K562 (cell line): ENCODE measurements at regions not wholly inside any gene's neighbourhood (a gene's known extent, or its start where the extent isn't known, plus 50 kb on each side); places are given as distances from the start of the nearest gene placed in this dataset.

ENCODE experiments used
- ATAC-seq: fragments of 200-7000 bp; cut with Tn5 transposase; 3 replicates; pipeline ENCODE4 v1.9.1; 2020; ENCODE audit warnings: moderate library complexity
- BruUV-seq: library from RNA; stranded (reverse); fragments of 400-500 nt; replicated peaks from 2 replicates; lab custom pipeline; 2021; lab: Mats Ljungman, UMichigan
- CTCF ChIA-PET: fragments of 300-600 bp; formaldehyde crosslinking; extraction: SDS; loops from one replicate; lab custom pipeline; 2021; ENCODE audit warnings: low intra/inter-chr PET ratio; lab: Yijun Ruan, JAX
- POLR2A ChIA-PET: fragments of 300-600, 350-650 bp; sonication (Branson Sonifier 250); formaldehyde crosslinking; extraction: SDS; loops from one replicate; lab custom pipeline; 2021; ENCODE audit warnings: antibody characterized with exemption, inconsistent platforms; lab: Yijun Ruan, JAX
- DNase-seq, 4 experiments: peaks; one replicate each; pipeline versions ENCODE4 v3.0.0 to v3.0.0-alpha.2; 2011 to 2018; ENCODE audit warnings: low spot score in 3 of 4, mixed read lengths in 3 of 4; ENCODE audit errors: extremely low read depth in 1 of 4
- FAIRE-seq: peaks from 2 replicates; lab custom pipeline; 2011; peaks lifted over from hg19 to GRCh38; lab: Jason Lieb, UNC
- H2AFZ ChIP-seq: 2 replicates; pipeline ENCODE4 v1.6.0; 2011; ENCODE audit warnings: low read depth, low read length, control low read depth, inconsistent platforms
- H3K27ac ChIP-seq: fragments of 200-600 bp; 3 replicates; pipeline ENCODE4 v1.8.0; 2011; ENCODE audit warnings: low read depth, mild to moderate bottlenecking, control low read depth, inconsistent platforms, low read length, moderate library complexity, mixed read lengths; ENCODE audit errors: extremely low read depth
- H3K27me3 ChIP-seq, 2 experiments: fragments of 300-600 bp in 1 of 2; 2 replicates in 1 of 2; 3 replicates in 1 of 2; pipeline versions ENCODE4 v1.6.0 to v1.8.0; 2011; ENCODE audit warnings: inconsistent platforms in 2 of 2, low read length in 2 of 2, mild to moderate bottlenecking in 1 of 2, mixed read lengths in 1 of 2, moderate library complexity in 1 of 2; ENCODE audit not compliant: control insufficient read depth in 2 of 2, insufficient read depth in 2 of 2
- H3K36me3 ChIP-seq: fragments of 300-600 bp; 3 replicates; pipeline ENCODE4 v1.8.0; 2011; ENCODE audit warnings: mild to moderate bottlenecking, low read length, inconsistent platforms; ENCODE audit not compliant: control insufficient read depth, insufficient read depth
- H3K4me1 ChIP-seq, 2 experiments: fragments of 200-600 bp in 1 of 2; replicated peaks in 1 of 2; 2 replicates in 1 of 2; 3 replicates in 1 of 2; pipeline versions ENCODE4 v1.5.1 to v1.8.0; 2011; ENCODE audit warnings: inconsistent platforms in 2 of 2, low read length in 2 of 2, mild to moderate bottlenecking in 1 of 2, mixed read lengths in 1 of 2, moderate library complexity in 1 of 2; ENCODE audit not compliant: control insufficient read depth in 2 of 2, insufficient read depth in 2 of 2
- H3K4me2 ChIP-seq: 2 replicates; pipeline ENCODE4 v1.6.1; 2011; ENCODE audit warnings: low read length, control low read depth, inconsistent platforms, mixed read lengths; ENCODE audit not compliant: insufficient read depth
- H3K4me3 ChIP-seq: fragments of 200-600 bp; sonication (generic), shearing (Covaris generic); 2 replicates; pipeline ENCODE4 v1.5.1; 2016; ENCODE audit warnings: control low read depth, inconsistent platforms
- H3K79me2 ChIP-seq: fragments of 200-600 bp; 3 replicates; pipeline ENCODE4 v1.8.0; 2011; ENCODE audit warnings: low read length, inconsistent platforms; ENCODE audit not compliant: control insufficient read depth, insufficient read depth
- H3K9ac ChIP-seq, 2 experiments: 2 replicates each; pipeline versions ENCODE4 v1.6.0 to v1.6.1; 2011; ENCODE audit warnings: low read depth in 2 of 2, low read length in 2 of 2, control low read depth in 1 of 2, inconsistent platforms in 1 of 2, mild to moderate bottlenecking in 1 of 2, mixed read lengths in 1 of 2; ENCODE audit not compliant: insufficient read depth in 1 of 2
- H3K9me1 ChIP-seq: one replicate; pipeline ENCODE4 v1.6.0; 2011; ENCODE audit warnings: inconsistent platforms, mild to moderate bottlenecking, low read length, moderate library complexity; ENCODE audit not compliant: control insufficient read depth, insufficient read depth
- H3K9me3 ChIP-seq: replicated peaks from 2 replicates; pipeline ENCODE4 v1.5.1; 2011; ENCODE audit warnings: low read depth, low read length, inconsistent platforms; ENCODE audit not compliant: control insufficient read depth, insufficient read depth
- H4K20me1 ChIP-seq: replicated peaks from 2 replicates; pipeline ENCODE4 v1.6.1; 2011; ENCODE audit warnings: low read length, inconsistent platforms, mixed read lengths; ENCODE audit not compliant: control insufficient read depth, insufficient read depth
- ASH1L ChIP-seq: fragments of 450-650 bp; IDR thresholded peaks from 2 replicates; pipeline ENCODE4 v1.6.1; 2018; ENCODE audit warnings: borderline replicate concordance, mild to moderate bottlenecking, low read depth; ENCODE audit not compliant: partially characterized antibody
- ATF2 ChIP-seq: sonication (generic); formaldehyde crosslinking; IDR thresholded peaks from 2 replicates; pipeline ENCODE4 v1.8.1; 2022; ENCODE audit warnings: missing genetic modification reagents
- FOXA1 ChIP-seq: fragments of 450-650 bp; IDR thresholded peaks from 2 replicates; pipeline ENCODE4 v1.6.1; 2016; ENCODE audit warnings: mild to moderate bottlenecking, borderline replicate concordance
- LEF1 ChIP-seq: fragments of 450-650 bp; IDR thresholded peaks from 2 replicates; pipeline ENCODE4 v1.6.1; 2016; ENCODE audit warnings: mild to moderate bottlenecking
- MTA1 ChIP-seq: fragments of 450-650 bp; IDR thresholded peaks from 2 replicates; pipeline ENCODE4 v1.6.1; 2017; ENCODE audit warnings: borderline replicate concordance
- NR3C1 ChIP-seq: sonication (generic); formaldehyde crosslinking; IDR thresholded peaks from 2 replicates; pipeline ENCODE4 v1.8.1; 2022; ENCODE audit warnings: missing genetic modification reagents
- POLR2AphosphoS2 ChIP-seq: IDR thresholded peaks from 2 replicates; pipeline ENCODE4 v1.6.1; 2012; ENCODE audit warnings: low read length, improper control_type of control experiment
- PURB ChIP-seq: sonication (generic); formaldehyde crosslinking; IDR thresholded peaks from 2 replicates; pipeline ENCODE4 v1.9.0; 2021; ENCODE audit warnings: low read depth, mild to moderate bottlenecking, missing genetic modification reagents
- TBL1XR1 ChIP-seq, 2 experiments: IDR thresholded peaks; 2 replicates each; pipeline ENCODE4 v1.6.1; 2012; ENCODE audit warnings: improper control_type of control experiment in 2 of 2, low read length in 2 of 2, mild to moderate bottlenecking in 1 of 2
- U2AF1 ChIP-seq: fragments of 200-400 bp; formaldehyde crosslinking; optimal IDR thresholded peaks from 2 replicates; pipeline ENCODE3; 2017; ENCODE audit warnings: mild to moderate bottlenecking, low read depth, low read length, moderate library complexity
- WHSC1 ChIP-seq: IDR thresholded peaks from one replicate; pipeline ENCODE4 v1.6.1; 2012; ENCODE audit warnings: low read length, control low read depth, inconsistent platforms
- ZNF3 ChIP-seq: fragments of 250-450 bp; sonication (Bioruptor Pico); IDR thresholded peaks from 2 replicates; pipeline ENCODE4 v1.5.0; 2021; ENCODE audit warnings: mild to moderate bottlenecking, moderate library complexity
- WGBS: fragments of 100-300 bp; shearing (Covaris generic); methylation state at CpG from one replicate; pipeline ENCODE4 v1.1.6; 2016; ENCODE audit warnings: low coverage, mixed read lengths; ENCODE audit not compliant: insufficient coverage; ENCODE audit errors: missing lambda C conversion rate; 5-methylcytosine and 5-hydroxymethylcytosine counted together
- in situ Hi-C: fragments of 300-500 bp; cut with MboI; formaldehyde crosslinking; loops from 4 replicates; pipeline ENCODE4 v1.15.0; 2018; ENCODE audit warnings: inconsistent platforms, mixed read lengths
- intact Hi-C: fragments of 100-400 bp; cut with micrococcal nuclease; formaldehyde crosslinking; loops from 2 replicates; pipeline ENCODE4 v1.14.2; 2022
- TF ChIP-seq, protein P1 (sequence below): sonication (generic); formaldehyde crosslinking; IDR thresholded peaks from 2 replicates; pipeline ENCODE4 v1.8.0; 2022; ENCODE audit warnings: missing genetic modification reagents, mild to moderate bottlenecking, moderate library complexity, borderline replicate concordance
- TF ChIP-seq, protein P2 (sequence below): fragments of 450-650 bp; IDR thresholded peaks from 2 replicates; pipeline ENCODE4 v1.6.1; 2017; ENCODE audit warnings: antibody characterized with exemption

DNA sequence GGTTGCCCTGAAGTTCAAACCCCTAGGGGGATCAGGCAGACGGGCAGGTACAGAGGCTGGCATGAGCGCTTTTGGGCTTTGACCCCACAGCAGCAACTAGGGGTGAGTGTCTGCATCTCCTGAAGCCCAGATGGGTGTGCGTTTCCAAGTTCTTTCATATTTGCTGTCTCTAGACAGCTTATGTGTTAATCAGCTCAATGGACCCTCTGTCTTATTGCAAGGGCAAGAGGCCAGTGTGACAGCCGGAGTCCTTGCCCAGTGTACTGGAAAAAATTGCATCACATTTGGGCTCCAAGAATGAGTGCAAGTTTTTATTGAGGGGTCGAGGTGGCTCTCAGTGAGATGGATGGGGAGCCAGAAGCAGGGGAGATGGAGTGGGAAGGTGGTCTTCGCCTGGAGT, 1863.7 kb upstream of the RAG2 start:
- Histone ChIP-seq H3K4me2 (no peak overlapping the region), H2AFZ (peak overlapping the region; percentile 17; the same call in 1 of the 2 replicates), H3K9me1 (no peaks in the 10 kb centered on the region), H3K79me2 (no peaks in the 10 kb centered on the region), H3K36me3 (no peaks in the 10 kb centered on the region), H3K4me1 (no peaks in the 10 kb centered on the region), H3K27me3 (no peaks in the 10 kb centered on the region), H3K9ac (no peak overlapping the region), H3K9me3 (no peaks in the 10 kb centered on the region), H4K20me1 (no peaks in the 10 kb centered on the region), H3K27ac (no peak overlapping the region), H3K4me3 (no peak overlapping the region)
- intact Hi-C loops (no loop called here), in situ Hi-C loops (no loop called here)
- FAIRE-seq (no peak), DNase-seq (no peak), ATAC-seq (no peak)
- ChIA-PET POLR2A (interaction anchor here (1.0 kb wide), 1 partner anchor 9 kb away, joined by 4 read pairs; no protein-coding TSS in a partner anchor), CTCF (no interaction called here)
- TF ChIP-seq MTA1 (no peak), ASH1L (no peak), NR3C1 (CRISPR knock-in tag) (no peak), PURB (CRISPR knock-in tag) (no peak), FOXA1 (no peak), LEF1 (no peak)
- no TSS peak for BruUV-seq
- WGBS, result 36% methylated on average over 6 of the region's 6 CpGs

DNA sequence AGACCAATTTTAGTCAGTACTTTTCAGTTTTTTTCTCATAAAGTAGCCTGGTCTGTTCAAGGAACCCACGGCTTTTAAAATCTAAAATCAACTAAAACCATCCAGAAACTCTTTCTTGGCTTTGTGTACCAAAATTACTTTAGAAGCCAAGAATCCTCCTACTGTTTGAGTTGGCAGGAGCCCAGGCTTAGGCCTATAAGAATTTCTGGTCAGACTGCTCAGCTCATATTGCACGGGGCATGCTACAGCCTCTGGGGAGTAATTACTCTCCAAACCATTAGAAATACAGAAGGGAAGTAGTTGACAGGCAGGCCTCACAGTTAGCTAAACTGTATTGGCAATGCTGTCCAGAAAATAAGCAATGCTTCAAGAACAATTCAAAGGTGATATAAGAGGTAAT, 1862.9 kb upstream of the RAG2 start:
- Histone ChIP-seq H3K9me3 (no peaks in the 10 kb centered on the region), H3K9ac (no peak overlapping the region), H3K79me2 (no peaks in the 10 kb centered on the region), H3K27ac (no peak overlapping the region), H2AFZ (peak overlapping the region; percentile 64), H3K9me1 (no peaks in the 10 kb centered on the region), H3K4me1 (no peaks in the 10 kb centered on the region), H4K20me1 (no peaks in the 10 kb centered on the region), H3K36me3 (no peaks in the 10 kb centered on the region), H3K4me3 (no peak overlapping the region), H3K4me2 (no peak overlapping the region), H3K27me3 (no peaks in the 10 kb centered on the region)
- intact Hi-C loops, result no loop called here
- FAIRE-seq, result no peak
- ChIA-PET CTCF (no interaction called here), POLR2A (interaction anchor here (1.4 kb wide), 1 partner anchor 8 kb away, joined by 3 read pairs; no protein-coding TSS in a partner anchor)
- no peak for DNase-seq
- 0 out of 3 replicates have a peak, but pooled peaks have one; percentile 21 for ATAC-seq
- WGBS, result 21% methylated on average over 2 of the region's 2 CpGs
- in situ Hi-C loops, result no loop called here
- BruUV-seq, result no TSS peak
- no peak for TF ChIP-seq WHSC1
- no peak for TF ChIP-seq ZNF3
- TF ChIP-seq TBL1XR1 (IDR thresholded peaks at IDR 0.05; ENCODE audit: low read length in 2 of 2), result no peak
- TF ChIP-seq, protein P1, sequence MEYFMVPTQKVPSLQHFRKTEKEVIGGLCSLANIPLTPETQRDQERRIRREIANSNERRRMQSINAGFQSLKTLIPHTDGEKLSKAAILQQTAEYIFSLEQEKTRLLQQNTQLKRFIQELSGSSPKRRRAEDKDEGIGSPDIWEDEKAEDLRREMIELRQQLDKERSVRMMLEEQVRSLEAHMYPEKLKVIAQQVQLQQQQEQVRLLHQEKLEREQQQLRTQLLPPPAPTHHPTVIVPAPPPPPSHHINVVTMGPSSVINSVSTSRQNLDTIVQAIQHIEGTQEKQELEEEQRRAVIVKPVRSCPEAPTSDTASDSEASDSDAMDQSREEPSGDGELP (CRISPR knock-in tag), result no peak
- no peak for TF ChIP-seq POLR2AphosphoS2
- no peak for TF ChIP-seq ATF2 (CRISPR knock-in tag)
- no peak for TF ChIP-seq U2AF1
- TF ChIP-seq, protein P2, sequence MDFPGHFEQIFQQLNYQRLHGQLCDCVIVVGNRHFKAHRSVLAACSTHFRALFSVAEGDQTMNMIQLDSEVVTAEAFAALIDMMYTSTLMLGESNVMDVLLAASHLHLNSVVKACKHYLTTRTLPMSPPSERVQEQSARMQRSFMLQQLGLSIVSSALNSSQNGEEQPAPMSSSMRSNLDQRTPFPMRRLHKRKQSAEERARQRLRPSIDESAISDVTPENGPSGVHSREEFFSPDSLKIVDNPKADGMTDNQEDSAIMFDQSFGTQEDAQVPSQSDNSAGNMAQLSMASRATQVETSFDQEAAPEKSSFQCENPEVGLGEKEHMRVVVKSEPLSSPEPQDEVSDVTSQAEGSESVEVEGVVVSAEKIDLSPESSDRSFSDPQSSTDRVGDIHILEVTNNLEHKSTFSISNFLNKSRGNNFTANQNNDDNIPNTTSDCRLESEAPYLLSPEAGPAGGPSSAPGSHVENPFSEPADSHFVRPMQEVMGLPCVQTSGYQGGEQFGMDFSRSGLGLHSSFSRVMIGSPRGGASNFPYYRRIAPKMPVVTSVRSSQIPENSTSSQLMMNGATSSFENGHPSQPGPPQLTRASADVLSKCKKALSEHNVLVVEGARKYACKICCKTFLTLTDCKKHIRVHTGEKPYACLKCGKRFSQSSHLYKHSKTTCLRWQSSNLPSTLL, result no peak
